Hippocampal formation (tissue), 2 donors: ENCODE measurements at regions not wholly inside any gene's neighbourhood (a gene's known extent, or its start where the extent isn't known, plus 50 kb on each side); places are given as distances from the start of the nearest gene placed in this dataset.
"Not testable (repeated sequence)": the region's sequence is repeated elsewhere in the genome, so short reads cannot be mapped to it uniquely, and the experiment has no call there.

Source experiments
- DNase-seq, 2 donors: peaks; one replicate each; lab custom pipeline; 2025; lab: John Stamatoyannopoulos, UW

GRCh38 chr18:1848716-1849115 is 722.6 kb downstream of the METTL4 start:
- DNase-seq = no peak

GRCh38 chr18:1849386-1849785 is 721.9 kb downstream of the METTL4 start:
- no peak for DNase-seq

GRCh38 chr18:1857281-1857680 is 714.0 kb downstream of the METTL4 start:
- DNase-seq = not testable (repeated sequence)

GRCh38 chr18:1861473-1861872 is 709.8 kb downstream of the METTL4 start:
- no peak for DNase-seq

- no peak for DNase-seq
These were observed 705.4 kb downstream of the METTL4 start for GRCh38 chr18:1865869-1866268.

- no peak for DNase-seq
These were observed 699.0 kb downstream of the METTL4 start for GRCh38 chr18:1872274-1872673.

GRCh38 chr18:1875219-1875618 is 696.1 kb downstream of the METTL4 start:
- no peak for DNase-seq

GRCh38 chr18:1884623-1885022 is 686.7 kb downstream of the METTL4 start:
- DNase-seq = no peak

GRCh38 chr18:1891641-1892040 is 679.7 kb downstream of the METTL4 start:
- DNase-seq = no peak

- DNase-seq = no peak
These were observed 679.1 kb downstream of the METTL4 start for GRCh38 chr18:1892191-1892590.

GRCh38 chr18:1895456-1896185 is 675.7 kb downstream of the METTL4 start:
- no peak for DNase-seq

GRCh38 chr18:1906421-1906820 is 664.9 kb downstream of the METTL4 start:
- DNase-seq = no peak

- DNase-seq = no peak
These were observed 663.7 kb downstream of the METTL4 start for GRCh38 chr18:1907470-1908206.

GRCh38 chr18:1914489-1914888 is 656.8 kb downstream of the METTL4 start:
- DNase-seq = no peak

GRCh38 chr18:1916869-1917523 is 654.3 kb downstream of the METTL4 start:
- no peak for DNase-seq

GRCh38 chr18:1917569-1917968 is 653.7 kb downstream of the METTL4 start:
- DNase-seq = no peak

GRCh38 chr18:1922066-1922465 is 649.2 kb downstream of the METTL4 start:
- no peak for DNase-seq

- DNase-seq = no peak
These were observed 642.6 kb downstream of the METTL4 start for GRCh38 chr18:1928711-1929110.

GRCh38 chr18:1929720-1930119 is 641.6 kb downstream of the METTL4 start:
- no peak for DNase-seq

- DNase-seq = no peak
These were observed 640.7 kb downstream of the METTL4 start for GRCh38 chr18:1930291-1931270.

- no peak for DNase-seq
These were observed 618.8 kb downstream of the METTL4 start for GRCh38 chr18:1952486-1952885.
